OCI-LY1 (cell line): ENCODE measurements at regions not wholly inside any gene's neighbourhood (a gene's known extent, or its start where the extent isn't known, plus 50 kb on each side); places are given as distances from the start of the nearest gene placed in this dataset.

Experiments
- EZH2 ChIP-seq: fragments of 200-600 bp; sonication (generic), shearing (Covaris generic); IDR thresholded peaks from 2 replicates; pipeline ENCODE4 v1.8.0; 2017; ENCODE audit warnings: borderline replicate concordance, mixed run types, mild to moderate bottlenecking, antibody characterized with exemption, low read length, moderate library complexity, mixed read lengths
- TF ChIP-seq, protein P1 (sequence below): fragments of 200-600 bp; sonication (generic), shearing (Covaris generic); IDR thresholded peaks from 2 replicates; pipeline ENCODE4 v1.5.1; 2017; ENCODE audit warnings: mild to moderate bottlenecking, antibody characterized with exemption, low read length, moderate library complexity, mixed read lengths

- TF ChIP-seq, protein P1, sequence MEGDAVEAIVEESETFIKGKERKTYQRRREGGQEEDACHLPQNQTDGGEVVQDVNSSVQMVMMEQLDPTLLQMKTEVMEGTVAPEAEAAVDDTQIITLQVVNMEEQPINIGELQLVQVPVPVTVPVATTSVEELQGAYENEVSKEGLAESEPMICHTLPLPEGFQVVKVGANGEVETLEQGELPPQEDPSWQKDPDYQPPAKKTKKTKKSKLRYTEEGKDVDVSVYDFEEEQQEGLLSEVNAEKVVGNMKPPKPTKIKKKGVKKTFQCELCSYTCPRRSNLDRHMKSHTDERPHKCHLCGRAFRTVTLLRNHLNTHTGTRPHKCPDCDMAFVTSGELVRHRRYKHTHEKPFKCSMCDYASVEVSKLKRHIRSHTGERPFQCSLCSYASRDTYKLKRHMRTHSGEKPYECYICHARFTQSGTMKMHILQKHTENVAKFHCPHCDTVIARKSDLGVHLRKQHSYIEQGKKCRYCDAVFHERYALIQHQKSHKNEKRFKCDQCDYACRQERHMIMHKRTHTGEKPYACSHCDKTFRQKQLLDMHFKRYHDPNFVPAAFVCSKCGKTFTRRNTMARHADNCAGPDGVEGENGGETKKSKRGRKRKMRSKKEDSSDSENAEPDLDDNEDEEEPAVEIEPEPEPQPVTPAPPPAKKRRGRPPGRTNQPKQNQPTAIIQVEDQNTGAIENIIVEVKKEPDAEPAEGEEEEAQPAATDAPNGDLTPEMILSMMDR: no peak
- TF ChIP-seq EZH2: no peak
Observed at GRCh38 chr14:87312169-87312893, 680.7 kb downstream of the GALC start.
